GM20000 (cell line): ENCODE measurements at regions not wholly inside any gene's neighbourhood (a gene's known extent, or its start where the extent isn't known, plus 50 kb on each side); places are given as distances from the start of the nearest gene placed in this dataset.

Experiments used
- DNase-seq: peaks from one replicate; pipeline ENCODE4 v3.0.0; 2012; ENCODE audit warnings: low spot score
- CTCF ChIP-seq: IDR thresholded peaks from 2 replicates; pipeline ENCODE4 v1.5.1; 2012; ENCODE audit warnings: mild to moderate bottlenecking, control low read depth; ENCODE audit errors: extremely low read depth, missing control alignments

GRCh38 chr12:78531831-78532458 is 332.6 kb upstream of the SYT1 start:
- DNase-seq, result no peak
- TF ChIP-seq CTCF, result no peak

- no peak for TF ChIP-seq CTCF
- DNase-seq, result no peak
These were observed 330.3 kb upstream of the SYT1 start for GRCh38 chr12:78534311-78534710.

- no peak for DNase-seq
- no peak for TF ChIP-seq CTCF
These were observed 323.8 kb upstream of the SYT1 start for GRCh38 chr12:78540606-78541336.

GRCh38 chr12:78550831-78551230 is 313.7 kb upstream of the SYT1 start:
- no peak for DNase-seq
- no peak for TF ChIP-seq CTCF

- TF ChIP-seq CTCF, result no peak
- DNase-seq, result no peak
These were observed 308.8 kb upstream of the SYT1 start for GRCh38 chr12:78555802-78556201.

GRCh38 chr12:78556651-78557050 is 307.9 kb upstream of the SYT1 start:
- no peak for DNase-seq
- TF ChIP-seq CTCF, result no peak

GRCh38 chr12:78559416-78559815 is 305.2 kb upstream of the SYT1 start:
- TF ChIP-seq CTCF, result no peak
- no peak for DNase-seq
